KG1 (cell line): ENCODE measurements at regions not wholly inside any gene's neighbourhood (a gene's known extent, or its start where the extent isn't known, plus 50 kb on each side); places are given as distances from the start of the nearest gene placed in this dataset.

Source experiments
- DNase-seq: peaks from one replicate; lab custom pipeline; 2025; lab: John Stamatoyannopoulos, UW

DNA sequence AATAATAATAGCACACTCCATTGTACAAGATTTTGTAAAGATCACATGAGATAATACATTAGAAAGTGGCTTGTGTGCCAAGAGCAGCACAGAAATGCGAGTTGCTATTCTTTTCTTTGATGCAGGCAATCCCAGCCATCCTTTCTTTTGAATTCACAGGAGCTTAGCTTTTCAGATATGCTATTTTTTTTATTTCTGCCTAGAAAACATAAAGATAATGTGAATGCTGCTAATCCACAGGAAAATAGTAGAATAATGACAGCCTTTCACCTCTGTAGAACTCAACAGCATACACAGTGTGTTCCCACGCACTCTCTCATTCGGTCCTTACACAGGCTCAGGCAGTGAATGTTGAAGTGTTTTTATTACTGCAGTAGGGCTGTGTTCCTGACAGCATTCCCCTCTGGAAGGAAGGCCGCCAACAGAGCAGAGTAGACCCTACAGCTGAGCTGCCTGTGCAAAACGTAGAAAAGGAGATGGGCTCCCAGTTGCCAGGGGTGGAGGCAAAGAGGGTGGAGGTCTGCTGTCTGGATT is 138.8 kb upstream of the TAPT1 start:
- DNase-seq: no peak

DNA sequence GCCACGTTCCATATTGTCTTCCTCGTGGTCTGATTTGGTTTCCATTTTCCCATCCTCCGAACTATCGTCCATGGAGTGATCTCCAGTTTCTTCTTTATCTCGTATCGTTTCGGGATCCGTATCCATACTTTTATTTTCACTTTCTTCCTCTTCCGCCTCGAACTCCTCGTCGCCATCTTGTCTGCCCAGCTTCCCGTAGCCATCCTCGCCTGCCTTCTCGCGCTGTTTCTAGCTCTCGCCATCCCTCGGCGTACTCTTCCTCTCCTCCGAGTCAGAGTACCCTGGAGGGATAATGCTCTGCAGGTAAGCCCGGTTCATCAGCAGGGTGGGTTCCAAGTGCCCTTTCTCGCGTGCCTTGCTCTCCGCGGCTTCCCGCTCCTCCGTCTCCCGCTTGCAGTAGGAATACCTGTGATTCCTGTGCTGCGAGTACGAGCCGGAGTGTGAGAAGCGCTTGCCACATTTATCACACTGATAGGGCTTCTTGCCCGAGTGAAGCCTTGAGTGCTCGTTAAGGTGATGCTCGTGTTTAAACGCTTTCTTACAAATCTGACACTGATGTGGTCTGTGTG is 134.5 kb upstream of the TAPT1 start:
- no peak for DNase-seq

DNA sequence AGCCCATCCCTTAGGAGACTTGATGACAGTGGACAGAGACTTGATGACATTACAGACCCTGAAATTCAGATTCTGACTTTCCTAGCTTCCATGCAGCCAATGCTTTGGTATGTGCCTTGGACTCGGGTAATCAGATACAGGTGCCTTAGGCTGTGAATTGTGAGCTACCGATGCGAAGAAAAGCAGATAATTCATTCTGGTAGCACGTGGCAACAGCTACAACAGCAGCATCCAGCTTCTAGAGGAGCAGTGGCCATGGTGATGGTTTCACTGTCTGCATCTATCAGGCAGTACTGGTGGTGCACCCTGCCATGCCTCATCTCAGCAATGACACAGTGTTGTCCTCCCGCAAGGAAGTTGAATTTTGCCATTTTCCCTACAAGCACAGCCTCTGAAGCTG is 126.9 kb upstream of the TAPT1 start:
- no peak for DNase-seq

DNA sequence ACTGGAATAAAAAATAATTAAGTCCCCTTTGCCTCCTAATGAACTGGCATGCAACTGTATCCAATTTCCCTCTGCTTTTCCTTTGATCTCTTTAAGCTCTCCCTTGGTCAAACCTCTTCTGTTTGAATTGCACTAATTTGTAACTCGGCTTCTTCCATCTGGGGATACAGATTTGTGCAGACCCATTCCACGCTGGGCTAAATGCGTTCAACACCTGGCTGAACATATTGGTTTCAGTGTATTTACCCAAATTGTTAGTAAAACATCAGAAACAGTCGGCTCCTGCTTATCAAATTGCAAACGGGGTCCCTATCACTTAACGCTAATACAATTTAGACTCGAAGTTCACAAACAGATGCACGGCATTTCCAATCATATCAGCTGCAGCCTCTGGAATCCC is 124.9 kb upstream of the TAPT1 start:
- DNase-seq: no peak

DNA sequence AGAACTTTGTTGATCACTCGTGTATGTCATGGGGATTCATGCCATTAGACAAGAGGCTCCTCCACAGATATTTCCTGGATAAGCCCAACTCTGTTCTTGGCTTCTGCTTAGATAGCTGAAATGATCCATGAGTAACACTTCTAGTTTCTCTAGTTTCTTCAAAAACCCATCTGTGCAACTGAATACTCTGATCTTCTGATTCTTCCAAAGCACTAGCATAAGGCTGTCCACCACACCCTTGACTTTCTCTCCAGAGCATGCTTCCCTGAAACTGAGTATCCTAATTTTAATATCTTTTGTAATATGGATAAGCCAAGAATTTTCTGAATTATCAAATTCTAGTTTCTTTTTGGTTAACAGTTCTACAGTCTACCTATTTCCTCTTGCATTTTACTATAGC is 118.6 kb upstream of the TAPT1 start:
- no peak for DNase-seq

DNA sequence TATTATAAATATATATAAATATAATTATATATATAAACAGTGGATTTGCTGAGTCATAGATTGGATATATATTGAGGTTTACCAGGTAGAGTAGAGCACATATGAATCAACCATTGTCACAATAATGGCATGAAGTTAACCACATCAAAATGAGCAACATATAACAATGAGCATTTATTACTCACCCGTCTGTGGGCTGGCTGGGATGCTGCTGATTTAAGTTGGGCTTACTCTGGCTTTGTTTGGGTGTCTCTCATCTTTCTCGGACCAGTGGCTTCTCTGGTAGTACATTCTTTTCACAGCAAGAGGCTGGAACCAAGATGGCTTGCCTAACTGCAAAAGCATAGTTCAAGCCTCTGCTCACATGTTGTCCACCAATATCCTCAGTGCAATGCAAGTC is 111.7 kb upstream of the TAPT1 start:
- DNase-seq: no peak

GRCh38 chr4:16334601-16335000 is 108.3 kb upstream of the TAPT1 start:
- no peak for DNase-seq

DNA sequence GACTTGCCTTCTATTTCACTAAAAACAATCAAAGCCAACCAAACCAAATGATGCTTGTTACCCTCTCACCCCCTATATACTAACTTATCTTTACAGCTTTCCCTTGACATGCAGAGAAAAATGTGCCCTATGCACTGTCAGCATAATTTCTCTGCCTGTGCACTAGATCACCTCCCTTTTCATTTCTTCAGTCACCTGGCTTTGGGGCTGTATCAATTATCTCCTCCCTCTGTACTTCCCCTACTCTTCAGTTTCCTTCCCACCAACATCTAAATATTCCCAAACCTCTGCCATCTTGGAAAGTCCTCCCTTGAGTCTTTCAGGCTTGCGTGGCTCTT is 103.5 kb upstream of the TAPT1 start:
- no peak for DNase-seq

DNA sequence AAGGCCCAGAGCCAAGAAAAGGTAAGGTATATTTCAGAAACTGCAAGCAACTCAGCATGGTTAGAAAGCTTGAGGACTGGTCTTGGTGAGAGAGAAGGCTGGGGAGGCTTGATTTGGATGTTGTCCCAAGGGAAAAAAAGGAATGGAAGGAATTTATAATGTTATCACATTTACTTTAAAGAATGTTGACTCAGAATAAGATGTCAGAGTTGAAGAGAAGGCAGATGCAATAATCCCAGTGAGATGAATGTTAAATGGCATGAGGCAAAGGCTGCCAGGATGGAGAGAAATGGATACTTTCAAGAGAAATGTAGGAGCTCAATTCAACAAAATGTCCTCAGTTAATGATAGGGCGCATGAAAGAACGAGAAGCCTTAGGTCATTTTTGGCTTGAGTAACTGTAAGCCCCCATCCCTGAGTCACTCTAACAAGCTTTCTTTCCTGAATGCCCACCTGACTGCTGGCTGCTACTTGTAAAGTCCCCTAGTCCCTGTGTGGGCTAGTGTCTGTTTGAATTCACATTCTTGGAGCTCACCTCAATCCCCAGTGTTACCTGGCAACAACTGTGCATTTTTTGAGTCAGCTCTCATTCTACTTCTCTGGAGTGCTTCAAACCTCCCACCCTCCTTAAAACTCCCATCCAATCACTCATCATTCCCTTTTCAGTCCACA is 103.0 kb upstream of the TAPT1 start:
- DNase-seq: no peak

- no peak for DNase-seq
Observed at GRCh38 chr4:16322183-16322582, 95.9 kb upstream of the TAPT1 start.

GRCh38 chr4:16315456-16315855 is 89.2 kb upstream of the TAPT1 start:
- DNase-seq: no peak

DNA sequence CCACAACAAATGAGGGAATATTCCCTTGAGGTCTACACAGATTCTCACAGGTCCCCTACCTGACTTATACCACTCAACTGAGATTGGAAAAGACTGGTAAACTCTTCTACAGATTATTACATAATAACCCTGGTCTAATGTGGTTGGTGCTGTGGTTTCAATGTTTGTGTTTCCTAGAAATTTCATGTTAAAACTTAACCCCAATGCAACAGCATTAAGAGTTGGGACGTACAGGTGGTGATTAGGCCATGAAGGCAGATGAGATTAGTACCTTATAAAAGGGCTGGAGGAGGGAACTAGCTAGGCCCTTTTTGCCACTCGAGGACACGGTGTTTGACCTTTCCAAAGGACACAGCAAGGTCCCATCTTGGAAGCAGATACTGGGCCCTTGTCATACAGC is 84.3 kb upstream of the TAPT1 start:
- DNase-seq: no peak

- DNase-seq: no peak
Observed at GRCh38 chr4:16302648-16303047, 76.4 kb upstream of the TAPT1 start.

- DNase-seq: no peak
Observed at GRCh38 chr4:16297003-16297402, 70.7 kb upstream of the TAPT1 start.

DNA sequence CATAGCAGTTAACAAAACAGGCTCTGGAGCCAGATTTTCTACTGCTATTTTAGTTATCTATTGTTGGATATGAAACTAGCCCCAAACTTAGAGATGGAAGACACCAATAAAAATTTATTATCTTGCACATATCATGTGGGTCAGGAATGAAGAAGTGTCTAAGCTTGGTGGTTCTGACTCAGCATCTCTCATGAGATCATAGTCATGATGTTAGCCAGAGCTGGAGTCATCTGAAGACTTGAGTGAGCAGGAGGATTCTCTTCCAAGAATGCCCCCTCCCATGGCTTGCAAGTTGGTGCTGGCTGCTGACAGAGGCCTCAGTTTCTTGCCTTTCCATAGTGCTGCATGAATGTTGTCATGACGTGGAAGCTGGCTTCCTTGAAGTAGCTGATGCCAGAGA is 68.2 kb upstream of the TAPT1 start:
- no peak for DNase-seq

GRCh38 chr4:16293210-16293838 is 67.1 kb upstream of the TAPT1 start:
- no peak for DNase-seq

DNA sequence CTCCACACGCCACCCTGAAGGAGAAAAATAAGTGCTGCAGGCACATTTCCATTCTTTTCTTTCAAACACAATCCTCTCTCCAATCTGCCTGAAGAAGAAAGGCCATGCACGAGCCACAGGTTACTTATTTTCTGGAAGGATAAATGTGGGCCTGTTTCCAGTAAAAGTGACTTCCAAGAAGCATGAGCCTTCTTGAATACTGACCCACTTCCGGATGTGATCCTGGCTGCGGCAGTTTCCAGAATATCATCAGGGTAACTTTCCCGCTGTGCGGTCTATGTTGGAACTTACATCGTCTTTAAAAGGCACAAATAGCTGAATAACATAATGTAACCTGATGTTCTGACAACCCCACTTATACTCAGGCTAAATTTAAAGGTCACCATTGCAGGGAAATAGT is 66.3 kb upstream of the TAPT1 start:
- no peak for DNase-seq

DNA sequence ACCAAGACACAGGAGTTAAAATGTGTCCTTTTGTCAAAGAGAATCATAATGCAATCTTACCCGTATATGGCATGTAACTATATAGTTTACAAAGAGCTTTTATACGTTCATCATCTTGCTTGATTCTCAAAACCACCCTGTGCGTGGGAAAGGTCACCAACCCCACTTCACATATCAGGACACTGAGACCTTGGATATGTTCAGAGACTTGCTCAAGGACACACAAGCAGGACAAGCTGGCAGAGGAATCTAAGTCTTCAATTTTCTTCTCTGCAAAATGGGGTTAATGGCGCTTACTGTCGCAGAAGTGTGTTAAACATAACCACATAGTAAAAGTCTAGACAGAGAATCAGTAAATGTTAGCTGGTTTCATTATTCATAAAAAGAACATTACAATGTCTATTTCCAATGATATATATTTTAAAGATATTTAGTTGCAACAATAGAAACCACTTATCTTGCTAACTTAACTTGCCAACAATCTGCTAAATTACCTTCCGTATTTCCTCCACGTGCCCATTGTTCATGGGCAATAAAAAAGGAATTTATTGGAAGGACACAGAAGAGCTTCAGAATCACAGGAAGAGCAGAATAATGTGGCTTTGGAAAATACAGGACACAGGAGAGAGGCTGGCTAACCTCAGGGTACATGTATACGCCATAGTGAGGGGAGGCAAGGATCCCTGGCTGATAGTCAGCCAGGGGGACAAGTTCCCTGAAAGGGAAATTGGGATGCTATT is 64.6 kb upstream of the TAPT1 start:
- DNase-seq: no peak

DNA sequence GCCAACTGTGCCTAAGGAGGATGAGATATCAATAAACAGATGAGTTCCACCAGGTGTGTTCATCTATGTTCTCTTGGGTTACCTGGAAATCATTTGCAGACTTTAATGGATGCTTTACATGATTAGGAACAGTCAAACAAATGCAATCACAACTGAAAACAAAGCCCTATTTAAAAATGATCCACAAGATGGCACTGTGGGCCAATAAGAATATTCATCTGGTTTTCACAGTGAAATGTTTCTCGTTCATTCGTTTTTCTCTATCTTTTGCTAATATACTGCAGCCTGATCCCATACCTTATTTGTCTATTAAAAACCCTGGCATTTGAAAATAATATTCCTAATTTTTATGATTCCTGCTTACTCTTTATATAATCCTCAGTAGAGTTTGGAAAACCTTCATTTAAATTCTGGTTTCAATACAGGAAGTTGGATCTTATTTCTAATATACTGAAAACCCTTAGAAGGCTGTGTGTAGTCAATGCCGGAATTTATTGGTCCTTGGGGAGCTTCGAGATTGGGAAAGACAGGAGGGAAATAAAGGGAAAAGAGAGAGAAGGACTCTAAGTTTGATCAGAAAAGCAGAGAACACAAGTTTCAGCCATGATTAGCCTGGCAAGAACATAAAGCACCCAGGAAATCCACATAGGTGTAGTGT is 63.8 kb upstream of the TAPT1 start:
- peak; percentile 31 for DNase-seq

- no peak for DNase-seq
Observed at GRCh38 chr4:16284050-16284449, 57.8 kb upstream of the TAPT1 start.

- no peak for DNase-seq
Observed at GRCh38 chr4:16278178-16278577, 51.9 kb upstream of the TAPT1 start.
